ENCODE measurements at regions not wholly inside any gene's neighbourhood (a gene's known extent, or its start where the extent isn't known, plus 50 kb on each side); places are given as distances from the start of the nearest gene placed in this dataset.

DNA sequence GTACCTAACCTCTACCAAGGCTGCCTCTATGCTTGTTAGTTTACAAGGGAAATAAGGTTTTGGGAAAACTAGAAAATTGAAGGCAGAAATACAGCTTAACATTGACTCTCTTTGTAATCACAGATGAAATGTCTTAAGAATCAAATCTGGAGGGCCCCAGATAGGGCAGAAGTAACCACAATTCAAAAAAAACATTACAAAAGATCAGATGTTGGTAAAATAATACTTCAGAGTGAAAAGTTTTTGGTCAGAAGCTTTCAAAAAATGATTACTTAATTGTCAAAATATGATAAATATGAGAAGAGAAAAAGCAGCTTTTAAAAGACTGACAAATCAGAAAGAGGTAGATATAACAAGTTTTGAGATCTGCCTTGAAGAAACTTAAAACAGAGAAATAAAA lies 425.1 kb upstream of the NECTIN3 start:
- TF ChIP-seq CTCF (conservative IDR thresholded peaks at IDR 0.05; ENCODE audit: low read depth, low read length) (no peak), EZH2 (IDR thresholded peaks at IDR 0.05; ENCODE audit: low read length, unreplicated experiment) (no peak)

Measured in PC-3 (cell line).